ENCODE measurements at regions not wholly inside any gene's neighbourhood (a gene's known extent, or its start where the extent isn't known, plus 50 kb on each side); places are given as distances from the start of the nearest gene placed in this dataset.

GRCh38 chr14:71359823-71360222 lies 452.6 kb downstream of the PCNX1 start:
- Histone ChIP-seq H2AFZ (ENCODE audit: low read length, unreplicated experiment) (no peak overlapping the region), H3K79me2 (ENCODE audit: control insufficient read depth, insufficient read depth, low read length, unreplicated experiment) (peaks cover 92% of the 10 kb centered on the region), H3K4me1 (ENCODE audit: control insufficient read depth, insufficient read depth, low read length, unreplicated experiment) (peaks cover 55% of the 10 kb centered on the region), H3K27ac (ENCODE audit: low read depth, low read length) (no peak overlapping the region), H3K27me3 (ENCODE audit: insufficient read depth, low read length) (no peaks in the 10 kb centered on the region), H3K4me3 (ENCODE audit: low read depth, low read length) (no peak overlapping the region), H3K36me3 (ENCODE audit: insufficient read depth, low read length) (no peaks in the 10 kb centered on the region; the same call in 1 of the 2 replicates)

DNA sequence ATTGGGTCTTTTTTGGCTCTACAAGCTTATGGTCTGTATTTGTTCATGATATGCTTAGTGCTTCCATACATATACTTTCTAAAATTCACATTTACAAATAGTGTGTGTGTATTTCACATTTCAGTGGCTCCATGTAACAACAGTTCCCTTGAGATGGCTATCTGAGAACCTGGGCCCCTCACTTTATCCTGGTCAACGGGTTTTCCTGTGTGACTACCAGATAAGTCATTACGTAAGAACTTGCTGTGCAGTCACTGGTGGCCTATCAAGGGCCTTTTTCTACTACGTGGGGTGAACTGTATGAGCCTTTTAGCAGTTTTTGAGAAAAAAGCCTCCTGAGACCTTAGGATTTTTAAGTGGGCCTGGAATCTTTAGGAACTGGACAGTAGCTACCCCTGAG lies 454.1 kb downstream of the PCNX1 start:
- Histone ChIP-seq H3K4me3 (ENCODE audit: low read depth, low read length) (no peak overlapping the region), H2AFZ (ENCODE audit: low read length, unreplicated experiment) (no peak overlapping the region), H3K79me2 (ENCODE audit: control insufficient read depth, insufficient read depth, low read length, unreplicated experiment) (peaks cover 93% of the 10 kb centered on the region), H3K27me3 (ENCODE audit: insufficient read depth, low read length) (no peaks in the 10 kb centered on the region), H3K4me1 (ENCODE audit: control insufficient read depth, insufficient read depth, low read length, unreplicated experiment) (peaks cover 48% of the 10 kb centered on the region), H3K36me3 (ENCODE audit: insufficient read depth, low read length) (no peaks in the 10 kb centered on the region; the same call in 1 of the 2 replicates), H3K27ac (ENCODE audit: low read depth, low read length) (peak overlapping the region; percentile 73)

- H3K4me1 ChIP-seq (ENCODE audit: control insufficient read depth, insufficient read depth, low read length, unreplicated experiment): peaks cover 48% of the 10 kb centered on the region
- H3K36me3 ChIP-seq (ENCODE audit: insufficient read depth, low read length): no peaks in the 10 kb centered on the region; the same call in 1 of the 2 replicates
- peak overlapping the region; percentile 73 for H3K27ac ChIP-seq (ENCODE audit: low read depth, low read length)
- H3K4me3 ChIP-seq (ENCODE audit: low read depth, low read length): no peak overlapping the region
- H3K27me3 ChIP-seq (ENCODE audit: insufficient read depth, low read length): no peaks in the 10 kb centered on the region
- H2AFZ ChIP-seq (ENCODE audit: low read length, unreplicated experiment): no peak overlapping the region
- peaks cover 95% of the 10 kb centered on the region for H3K79me2 ChIP-seq (ENCODE audit: control insufficient read depth, insufficient read depth, low read length, unreplicated experiment)
These were observed 454.6 kb downstream of the PCNX1 start for GRCh38 chr14:71361874-71362273.

DNA sequence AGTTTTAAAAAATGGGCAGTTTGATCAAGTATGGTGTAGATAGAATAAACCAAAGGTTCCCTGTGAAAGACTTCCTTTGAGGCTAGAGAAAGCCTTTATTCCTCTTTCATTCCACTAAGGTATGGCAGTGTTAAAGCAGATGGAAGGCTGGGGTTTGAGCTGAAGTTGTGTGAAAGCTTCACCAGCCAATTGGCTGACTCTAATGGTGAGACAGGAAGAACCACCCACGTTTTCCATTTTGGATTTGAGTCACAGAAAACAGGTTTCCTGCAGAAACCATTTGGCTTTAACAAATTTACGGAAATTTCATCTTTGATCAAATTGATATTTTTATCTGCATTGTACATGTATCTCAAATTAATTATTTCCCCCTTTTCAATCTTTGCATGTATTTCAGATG lies 455.0 kb downstream of the PCNX1 start:
- H3K36me3 ChIP-seq (ENCODE audit: insufficient read depth, low read length): no peaks in the 10 kb centered on the region; the same call in 1 of the 2 replicates
- H2AFZ ChIP-seq (ENCODE audit: low read length, unreplicated experiment): no peak overlapping the region
- H3K27me3 ChIP-seq (ENCODE audit: insufficient read depth, low read length): no peaks in the 10 kb centered on the region
- peaks cover 48% of the 10 kb centered on the region for H3K4me1 ChIP-seq (ENCODE audit: control insufficient read depth, insufficient read depth, low read length, unreplicated experiment)
- H3K27ac ChIP-seq (ENCODE audit: low read depth, low read length): peak overlapping the region; percentile 73; the same call in 1 of the 2 replicates
- H3K4me3 ChIP-seq (ENCODE audit: low read depth, low read length): no peak overlapping the region
- peaks cover 94% of the 10 kb centered on the region for H3K79me2 ChIP-seq (ENCODE audit: control insufficient read depth, insufficient read depth, low read length, unreplicated experiment)

DNA sequence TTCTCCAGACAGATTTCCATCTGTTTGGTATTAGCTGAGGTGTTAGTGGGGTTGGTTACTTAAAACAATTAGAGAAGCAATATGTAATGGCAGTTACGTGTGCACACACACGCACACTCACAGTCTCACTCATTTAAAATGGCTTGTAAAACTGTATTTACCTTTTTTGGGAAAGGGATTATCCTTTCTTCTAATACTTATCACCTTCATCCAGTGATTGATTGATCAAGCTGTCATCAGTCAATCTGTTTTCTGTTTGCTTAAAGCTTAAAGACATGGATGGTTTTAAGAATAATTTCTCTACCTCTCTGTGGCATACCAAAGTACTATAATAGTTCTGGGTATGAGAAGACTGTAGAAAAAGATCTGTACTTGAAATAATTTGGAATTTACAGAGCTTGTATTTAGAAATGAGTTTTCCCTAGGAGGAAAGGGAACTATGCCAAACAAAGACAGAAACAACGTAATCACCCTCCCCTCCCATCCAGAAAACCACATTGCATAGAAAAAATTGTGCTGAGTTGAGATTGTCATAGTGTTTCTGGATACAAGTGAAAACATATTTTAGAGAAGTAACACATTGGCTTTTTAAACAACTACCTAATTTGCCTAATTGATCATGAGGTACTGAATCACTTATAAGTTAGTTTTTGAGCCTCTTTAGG lies 455.8 kb downstream of the PCNX1 start:
- Histone ChIP-seq H2AFZ (ENCODE audit: low read length, unreplicated experiment) (peak overlapping the region; percentile 9), H3K27ac (ENCODE audit: low read depth, low read length) (peak overlapping the region; percentile 73), H3K79me2 (ENCODE audit: control insufficient read depth, insufficient read depth, low read length, unreplicated experiment) (peaks cover 87% of the 10 kb centered on the region), H3K4me3 (ENCODE audit: low read depth, low read length) (peak overlapping the region; percentile 34; the same call in 1 of the 2 replicates), H3K36me3 (ENCODE audit: insufficient read depth, low read length) (no peaks in the 10 kb centered on the region; the same call in 1 of the 2 replicates), H3K4me1 (ENCODE audit: control insufficient read depth, insufficient read depth, low read length, unreplicated experiment) (peaks cover 48% of the 10 kb centered on the region), H3K27me3 (ENCODE audit: insufficient read depth, low read length) (no peaks in the 10 kb centered on the region)

DNA sequence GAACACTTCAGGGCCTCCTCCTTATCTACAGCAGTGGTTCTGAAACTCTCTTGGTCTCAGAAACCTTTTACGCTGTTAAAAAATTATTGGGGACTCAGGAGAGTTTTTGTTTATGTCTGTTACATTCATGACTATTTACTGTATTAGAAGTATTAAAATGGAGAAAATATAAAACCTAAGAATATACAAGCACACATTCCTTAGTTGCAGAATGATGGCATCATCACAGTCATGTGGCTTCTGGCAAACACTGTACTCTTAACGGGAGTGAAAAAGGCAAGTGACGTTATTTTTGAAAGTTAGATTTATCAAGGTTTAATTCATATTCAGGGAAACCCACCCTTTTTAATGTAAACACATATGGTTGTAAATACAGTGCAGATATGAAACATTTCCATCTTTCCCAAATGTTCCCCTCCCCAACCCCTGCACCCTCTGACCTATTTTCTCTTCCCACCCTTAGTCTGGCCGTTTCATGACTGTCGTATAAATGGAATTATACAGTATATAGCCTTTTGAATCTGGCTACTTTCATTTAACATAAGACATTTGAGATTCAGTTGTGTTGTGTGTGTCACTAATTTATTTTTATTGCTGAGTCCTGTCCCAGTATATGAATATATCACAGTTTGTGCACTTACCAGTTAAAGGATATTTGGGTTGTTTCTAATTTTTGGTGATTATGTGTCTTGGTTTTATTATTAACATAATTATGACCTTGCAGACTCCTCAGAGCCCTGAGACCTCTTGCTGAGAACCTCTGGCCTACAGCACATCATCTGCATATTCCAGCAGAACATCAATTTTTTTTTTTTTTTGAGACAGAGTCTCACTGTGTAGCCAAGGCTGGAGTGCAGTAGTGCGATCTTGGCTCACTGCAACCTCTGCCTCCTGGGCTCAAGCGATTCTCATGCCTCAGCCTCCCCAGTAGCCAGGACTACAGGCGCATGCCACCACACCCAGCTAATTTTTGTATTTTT lies 457.0 kb downstream of the PCNX1 start:
- Histone ChIP-seq H3K27ac (ENCODE audit: low read depth, low read length) (peak overlapping the region; percentile 73), H3K79me2 (ENCODE audit: control insufficient read depth, insufficient read depth, low read length, unreplicated experiment) (peaks cover 75% of the 10 kb centered on the region), H2AFZ (ENCODE audit: low read length, unreplicated experiment) (peak overlapping the region; percentile 4), H3K36me3 (ENCODE audit: insufficient read depth, low read length) (no peaks in the 10 kb centered on the region; the same call in 1 of the 2 replicates), H3K4me3 (ENCODE audit: low read depth, low read length) (peak overlapping the region; percentile 34; the same call in 1 of the 2 replicates), H3K4me1 (ENCODE audit: control insufficient read depth, insufficient read depth, low read length, unreplicated experiment) (peaks cover 48% of the 10 kb centered on the region), H3K27me3 (ENCODE audit: insufficient read depth, low read length) (no peaks in the 10 kb centered on the region)

DNA sequence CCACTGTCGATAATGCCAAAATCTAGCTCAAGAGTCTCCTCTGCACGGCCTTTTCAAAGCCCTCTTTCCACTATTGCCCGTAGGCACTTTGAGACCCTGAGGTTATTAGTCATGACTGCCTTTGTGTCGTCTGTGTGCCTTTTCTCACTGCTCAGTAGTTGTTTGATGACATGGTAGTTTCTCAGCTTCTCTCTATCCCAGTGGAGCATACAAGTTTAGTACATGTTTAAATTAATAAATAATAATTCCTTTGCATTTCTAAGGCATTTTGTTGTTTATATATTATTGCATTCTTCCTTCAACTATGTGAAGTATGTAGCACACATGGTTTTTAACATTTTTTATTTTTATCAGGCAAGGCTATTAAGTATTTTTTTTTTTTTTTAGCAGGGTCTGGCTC lies 458.1 kb downstream of the PCNX1 start:
- H3K27ac ChIP-seq (ENCODE audit: low read depth, low read length): no peak overlapping the region
- no peaks in the 10 kb centered on the region for H3K27me3 ChIP-seq (ENCODE audit: insufficient read depth, low read length)
- peaks cover 46% of the 10 kb centered on the region for H3K4me1 ChIP-seq (ENCODE audit: control insufficient read depth, insufficient read depth, low read length, unreplicated experiment)
- H3K79me2 ChIP-seq (ENCODE audit: control insufficient read depth, insufficient read depth, low read length, unreplicated experiment): peaks cover 68% of the 10 kb centered on the region
- no peak overlapping the region for H2AFZ ChIP-seq (ENCODE audit: low read length, unreplicated experiment)
- H3K36me3 ChIP-seq (ENCODE audit: insufficient read depth, low read length): no peaks in the 10 kb centered on the region; the same call in 1 of the 2 replicates
- H3K4me3 ChIP-seq (ENCODE audit: low read depth, low read length): no peak overlapping the region

- H3K27ac ChIP-seq (ENCODE audit: low read depth, low read length): no peak overlapping the region
- H3K36me3 ChIP-seq (ENCODE audit: insufficient read depth, low read length): no peaks in the 10 kb centered on the region; the same call in 1 of the 2 replicates
- H2AFZ ChIP-seq (ENCODE audit: low read length, unreplicated experiment): no peak overlapping the region
- H3K4me1 ChIP-seq (ENCODE audit: control insufficient read depth, insufficient read depth, low read length, unreplicated experiment): peaks cover 44% of the 10 kb centered on the region
- H3K79me2 ChIP-seq (ENCODE audit: control insufficient read depth, insufficient read depth, low read length, unreplicated experiment): peaks cover 62% of the 10 kb centered on the region
- no peak overlapping the region for H3K4me3 ChIP-seq (ENCODE audit: low read depth, low read length)
- H3K27me3 ChIP-seq (ENCODE audit: insufficient read depth, low read length): no peaks in the 10 kb centered on the region
These were observed 459.6 kb downstream of the PCNX1 start for GRCh38 chr14:71366861-71367260.

DNA sequence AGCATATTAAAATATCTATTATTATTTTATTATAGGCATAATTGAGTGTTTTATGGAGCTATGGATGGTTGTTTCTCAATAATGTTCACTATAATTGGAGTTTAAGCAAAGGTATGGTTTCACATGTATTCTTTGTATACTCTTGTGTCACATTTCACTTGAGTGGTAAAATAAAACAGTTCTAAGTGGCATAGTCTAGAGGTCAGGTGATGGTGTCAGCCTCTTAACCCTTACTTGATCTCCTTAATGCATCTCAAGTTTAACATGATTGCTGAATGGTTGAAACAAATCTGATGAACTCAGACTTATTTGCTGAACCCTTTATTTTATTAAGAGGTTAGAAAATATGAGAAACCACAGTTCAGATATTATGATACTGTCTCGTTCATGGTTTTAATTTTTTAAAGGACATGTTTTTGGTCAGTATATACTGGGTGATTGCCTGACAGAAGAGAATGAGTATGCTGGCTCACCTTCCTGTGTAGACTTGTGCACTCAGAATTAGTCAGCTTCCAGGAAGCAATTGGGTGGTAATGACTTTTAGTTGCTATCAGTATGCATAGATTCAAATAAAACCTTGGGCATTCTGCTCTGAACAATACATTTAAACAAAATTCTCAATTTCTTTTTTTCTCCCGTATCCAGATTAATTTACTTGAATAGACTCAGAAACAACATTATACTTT lies 464.6 kb downstream of the PCNX1 start:
- peaks cover 45% of the 10 kb centered on the region for H3K79me2 ChIP-seq (ENCODE audit: control insufficient read depth, insufficient read depth, low read length, unreplicated experiment)
- peak overlapping the region; percentile 98 for H3K27ac ChIP-seq (ENCODE audit: low read depth, low read length)
- H3K27me3 ChIP-seq (ENCODE audit: insufficient read depth, low read length): no peaks in the 10 kb centered on the region
- H3K4me1 ChIP-seq (ENCODE audit: control insufficient read depth, insufficient read depth, low read length, unreplicated experiment): peaks cover 23% of the 10 kb centered on the region
- H3K4me3 ChIP-seq (ENCODE audit: low read depth, low read length): peak overlapping the region; percentile 48
- H3K36me3 ChIP-seq (ENCODE audit: insufficient read depth, low read length): no peaks in the 10 kb centered on the region
- H2AFZ ChIP-seq (ENCODE audit: low read length, unreplicated experiment): no peak overlapping the region

DNA sequence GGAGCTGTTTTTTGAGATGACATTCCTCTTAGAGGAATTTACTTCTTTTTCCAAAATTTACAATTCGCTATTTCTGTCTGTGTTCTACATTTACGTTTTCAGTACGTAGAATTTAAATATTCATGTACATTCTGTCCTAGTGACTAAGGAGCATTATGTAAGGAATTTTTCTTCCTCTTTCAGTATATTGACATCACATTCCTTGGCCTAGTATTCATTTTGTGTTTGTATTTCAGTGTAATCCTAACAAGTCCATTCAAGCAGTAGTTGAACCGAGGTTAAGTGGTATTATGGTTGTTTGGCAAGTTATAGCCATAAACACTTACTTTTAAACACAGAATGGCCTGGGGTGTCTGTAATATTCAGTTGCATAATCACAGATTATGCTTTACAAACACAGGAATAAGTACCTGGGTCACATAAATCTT lies 465.2 kb downstream of the PCNX1 start:
- Histone ChIP-seq H3K79me2 (ENCODE audit: control insufficient read depth, insufficient read depth, low read length, unreplicated experiment) (peaks cover 42% of the 10 kb centered on the region), H3K4me1 (ENCODE audit: control insufficient read depth, insufficient read depth, low read length, unreplicated experiment) (peaks cover 23% of the 10 kb centered on the region), H3K27me3 (ENCODE audit: insufficient read depth, low read length) (no peaks in the 10 kb centered on the region), H2AFZ (ENCODE audit: low read length, unreplicated experiment) (no peak overlapping the region), H3K36me3 (ENCODE audit: insufficient read depth, low read length) (no peaks in the 10 kb centered on the region), H3K4me3 (ENCODE audit: low read depth, low read length) (peak overlapping the region; percentile 48), H3K27ac (ENCODE audit: low read depth, low read length) (peak overlapping the region; percentile 98)

Measured in ACC112 (cell line).